Neuronal stem cell (in vitro differentiated cells): ENCODE measurements at regions not wholly inside any gene's neighbourhood (a gene's known extent, or its start where the extent isn't known, plus 50 kb on each side); places are given as distances from the start of the nearest gene placed in this dataset.

Experiments used
- DNase-seq: peaks from one replicate; pipeline ENCODE4 v3.0.0-alpha.2; 2013; ENCODE audit warnings: low spot score
- H2AFZ ChIP-seq: one replicate; pipeline ENCODE4 v1.6.1; 2013; ENCODE audit warnings: mild to moderate bottlenecking, low read length, inconsistent platforms
- H2AK5ac ChIP-seq: 2 replicates; pipeline ENCODE4 v1.6.1; 2013; ENCODE audit warnings: low read depth, mild to moderate bottlenecking, inconsistent platforms, low read length, moderate library complexity, mixed read lengths
- H2BK120ac ChIP-seq: 2 replicates; pipeline ENCODE4 v1.6.1; 2013; ENCODE audit warnings: low read depth, mild to moderate bottlenecking, inconsistent platforms, low read length, moderate library complexity, mixed read lengths
- H2BK12ac ChIP-seq: one replicate; pipeline ENCODE4 v1.6.1; 2013; ENCODE audit warnings: low read length, inconsistent platforms
- H2BK15ac ChIP-seq: 2 replicates; pipeline ENCODE4 v1.6.1; 2013; ENCODE audit warnings: mild to moderate bottlenecking, low read length, inconsistent platforms, mixed read lengths
- H2BK5ac ChIP-seq: one replicate; pipeline ENCODE4 v1.6.1; 2013; ENCODE audit warnings: inconsistent platforms, mild to moderate bottlenecking, low read length, moderate library complexity
- H3K14ac ChIP-seq: one replicate; pipeline ENCODE4 v1.6.1; 2013; ENCODE audit warnings: low read length, inconsistent platforms
- H3K18ac ChIP-seq: 2 replicates; pipeline ENCODE4 v1.6.1; 2013; ENCODE audit warnings: low read length, inconsistent platforms
- H3K23ac ChIP-seq: 2 replicates; pipeline ENCODE4 v1.6.1; 2013; ENCODE audit warnings: low read depth, mild to moderate bottlenecking, mixed read lengths, low read length, inconsistent platforms; ENCODE audit not compliant: poor library complexity
- H3K27ac ChIP-seq: replicated peaks from 3 replicates; pipeline ENCODE4 v1.5.1; 2013; ENCODE audit warnings: low read length, inconsistent platforms
- H3K27me3 ChIP-seq, 3 experiments: 2 replicates each; pipeline ENCODE4 v1.6.1; 2013; ENCODE audit warnings: low read length in 3 of 3, mild to moderate bottlenecking in 2 of 3, inconsistent platforms in 1 of 3, low read depth in 1 of 3, mixed read lengths in 1 of 3, moderate library complexity in 1 of 3; ENCODE audit not compliant: control insufficient read depth in 3 of 3, insufficient read depth in 3 of 3
- H3K36me3 ChIP-seq, 2 donors: replicated peaks in 1 of 2; 2 replicates each; pipeline ENCODE4 v1.6.1; 2013; ENCODE audit warnings: low read length in 2 of 2; ENCODE audit not compliant: control insufficient read depth in 2 of 2, insufficient read depth in 2 of 2
- H3K4ac ChIP-seq: 2 replicates; pipeline ENCODE4 v1.6.1; 2013; ENCODE audit warnings: inconsistent platforms, mild to moderate bottlenecking, low read length, moderate library complexity
- H3K4me1 ChIP-seq, 2 donors: 1 replicate in 1 of 2; 2 replicates in 1 of 2; pipeline ENCODE4 v1.6.1; 2013; ENCODE audit warnings: low read length in 2 of 2, low read depth in 1 of 2; ENCODE audit not compliant: control insufficient read depth in 2 of 2, insufficient read depth in 1 of 2
- H3K4me2 ChIP-seq: one replicate; pipeline ENCODE4 v1.6.1; 2013; ENCODE audit warnings: mild to moderate bottlenecking, low read length, inconsistent platforms; ENCODE audit not compliant: insufficient read depth, poor library complexity, severe bottlenecking
- H3K4me3 ChIP-seq, 2 donors: 2 replicates each; pipeline ENCODE4 v1.5.1; 2013; ENCODE audit warnings: low read length in 2 of 2, mild to moderate bottlenecking in 2 of 2, inconsistent platforms in 1 of 2, moderate library complexity in 1 of 2
- H3K79me1 ChIP-seq: one replicate; pipeline ENCODE4 v1.6.1; 2013; ENCODE audit warnings: low read depth, mild to moderate bottlenecking, inconsistent platforms, low read length, moderate library complexity
- H3K9ac ChIP-seq: one replicate; pipeline ENCODE4 v1.6.1; 2013; ENCODE audit warnings: mild to moderate bottlenecking, low read depth, low read length, inconsistent platforms; ENCODE audit not compliant: poor library complexity
- H3K9me3 ChIP-seq, 2 donors: replicated peaks in 1 of 2; 2 replicates each; pipeline versions ENCODE3 to v1.6.1; 2013; ENCODE audit warnings: low read length in 2 of 2, mild to moderate bottlenecking in 2 of 2, inconsistent platforms in 1 of 2, low read depth in 1 of 2, mixed read lengths in 1 of 2, moderate library complexity in 1 of 2; ENCODE audit not compliant: control insufficient read depth in 2 of 2, insufficient read depth in 1 of 2
- H4K8ac ChIP-seq: one replicate; pipeline ENCODE4 v1.6.1; 2013; ENCODE audit warnings: low read depth, mild to moderate bottlenecking, inconsistent platforms, low read length, moderate library complexity
- H4K91ac ChIP-seq: one replicate; pipeline ENCODE4 v1.6.1; 2013; ENCODE audit warnings: low read length, low read depth, mild to moderate bottlenecking, inconsistent platforms; ENCODE audit not compliant: poor library complexity
- WGBS, 2 donors: extraction: QIAGEN DNeasy Blood & Tissue Kit; methylation state at CpG; one replicate each; pipeline ENCODE4 v1.1.7; 2013; ENCODE audit warnings: missing lambda C conversion rate in 2 of 2, mixed read lengths in 1 of 2; ENCODE audit not compliant: insufficient read length in 2 of 2, insufficient replicate concordance in 1 of 2; ENCODE audit errors: extremely low coverage in 2 of 2; 5-methylcytosine and 5-hydroxymethylcytosine counted together

DNA sequence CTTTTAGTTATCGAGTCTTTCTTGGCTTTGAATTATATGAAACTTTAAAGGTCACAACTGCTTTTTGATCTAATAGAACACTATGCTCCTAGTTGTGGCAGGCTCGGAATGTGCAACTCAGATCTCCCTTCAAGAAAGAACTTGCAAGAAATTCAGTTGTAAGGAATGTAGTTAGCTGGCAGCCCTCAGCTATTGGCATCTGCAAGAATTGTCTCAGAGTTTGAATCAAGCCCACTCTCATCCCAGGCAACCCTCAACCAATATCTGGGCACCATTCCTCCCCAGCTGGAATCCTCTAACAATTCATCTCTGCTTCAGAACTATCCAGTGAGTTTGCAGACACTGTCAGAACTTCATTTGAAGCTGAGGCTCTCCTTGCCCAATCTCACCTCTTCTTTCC, 447.2 kb downstream of the KIF2B start:
- Histone ChIP-seq H2AK5ac (no peak overlapping the region), H3K4me1 (no peaks in the 10 kb centered on the region), H2AFZ (no peak overlapping the region), H2BK120ac (no peak overlapping the region), H3K36me3 (no peaks in the 10 kb centered on the region), H3K79me1 (no peaks in the 10 kb centered on the region), H3K23ac (no peak overlapping the region), H4K91ac (no peak overlapping the region), H2BK12ac (no peak overlapping the region), H3K18ac (no peak overlapping the region), H3K4ac (no peak overlapping the region), H2BK5ac (no peak overlapping the region), H3K4me2 (no peak overlapping the region), H3K27ac (no peak overlapping the region), H3K4me3 (no peak overlapping the region), H3K9me3 (no peaks in the 10 kb centered on the region), H4K8ac (no peak overlapping the region), H3K9ac (no peak overlapping the region), H3K14ac (no peak overlapping the region), H2BK15ac (no peak overlapping the region), H3K27me3 (no peaks in the 10 kb centered on the region)
- DNase-seq, result no peak
- WGBS, 2 donors, result no CpG with 5 or more reads among the region's 2 CpGs

- Histone ChIP-seq H3K36me3 (no peaks in the 10 kb centered on the region), H3K18ac (no peak overlapping the region), H3K27ac (no peak overlapping the region), H3K4me3 (no peak overlapping the region), H3K14ac (no peak overlapping the region), H2AK5ac (no peak overlapping the region), H2BK12ac (no peak overlapping the region), H3K9ac (no peak overlapping the region), H3K79me1 (no peaks in the 10 kb centered on the region), H2BK5ac (no peak overlapping the region), H2BK15ac (no peak overlapping the region), H3K23ac (no peak overlapping the region), H3K4me1 (no peaks in the 10 kb centered on the region), H4K91ac (no peak overlapping the region), H3K9me3 (peaks cover 0 to 1% of the 10 kb centered on the region in 2 donors), H3K27me3 (no peaks in the 10 kb centered on the region), H2AFZ (no peak overlapping the region), H4K8ac (no peak overlapping the region), H3K4ac (no peak overlapping the region), H3K4me2 (no peak overlapping the region), H2BK120ac (no peak overlapping the region)
- no peak for DNase-seq
- no CpG with 5 or more reads among the region's 2 CpGs for WGBS, 2 donors
Measured at GRCh38 chr17:54270499-54270898, 447.8 kb downstream of the KIF2B start.

GRCh38 chr17:54277868-54278267, 455.1 kb downstream of the KIF2B start:
- Histone ChIP-seq H3K4ac (no peak overlapping the region), H3K9ac (no peak overlapping the region), H3K14ac (no peak overlapping the region), H3K4me1 (no peaks in the 10 kb centered on the region), H2AFZ (no peak overlapping the region), H3K36me3 (no peaks in the 10 kb centered on the region), H3K27ac (no peak overlapping the region), H2AK5ac (no peak overlapping the region), H2BK15ac (no peak overlapping the region), H3K79me1 (no peaks in the 10 kb centered on the region), H2BK12ac (no peak overlapping the region), H4K91ac (no peak overlapping the region), H3K18ac (no peak overlapping the region), H3K27me3 (no peaks in the 10 kb centered on the region), H3K4me2 (no peak overlapping the region), H2BK5ac (no peak overlapping the region), H3K4me3 (no peak overlapping the region), H3K23ac (no peak overlapping the region), H2BK120ac (no peak overlapping the region), H3K9me3 (peaks cover 0 to 2% of the 10 kb centered on the region in 2 donors), H4K8ac (no peak overlapping the region)
- no peak for DNase-seq

DNA sequence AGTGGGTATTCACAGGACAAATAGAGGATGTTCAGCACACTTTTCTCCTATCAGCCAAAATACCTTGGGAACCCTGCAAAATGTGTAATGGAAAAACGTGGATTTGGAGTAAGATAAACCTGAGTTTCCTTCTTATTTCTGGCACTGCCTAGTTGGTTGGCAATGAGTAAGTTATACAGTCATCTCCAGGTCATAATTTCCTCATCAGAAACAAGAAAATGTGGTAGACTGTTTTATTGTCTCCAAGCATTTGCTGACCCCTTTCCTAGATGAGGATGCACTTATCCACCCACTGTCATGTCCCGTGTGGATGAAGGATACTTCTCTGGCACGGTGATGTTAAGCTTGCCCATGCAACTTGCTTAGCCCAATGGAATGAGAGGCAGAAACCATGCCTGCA, 458.0 kb downstream of the KIF2B start:
- Histone ChIP-seq H2BK15ac (no peak overlapping the region), H4K8ac (no peak overlapping the region), H2BK120ac (no peak overlapping the region), H3K4me3 (no peak overlapping the region), H2AK5ac (no peak overlapping the region), H3K4me2 (no peak overlapping the region), H3K18ac (no peak overlapping the region), H3K9ac (no peak overlapping the region), H3K4ac (no peak overlapping the region), H2BK12ac (no peak overlapping the region), H3K27ac (no peak overlapping the region), H2BK5ac (no peak overlapping the region), H3K23ac (no peak overlapping the region), H3K79me1 (no peaks in the 10 kb centered on the region), H3K14ac (no peak overlapping the region), H3K9me3 (no peaks in the 10 kb centered on the region), H3K27me3 (no peaks in the 10 kb centered on the region), H3K4me1 (no peaks in the 10 kb centered on the region), H4K91ac (no peak overlapping the region), H3K36me3 (no peaks in the 10 kb centered on the region), H2AFZ (no peak overlapping the region)
- WGBS, 2 donors, result no CpG with 5 or more reads among the region's 3 CpGs
- no peak for DNase-seq
